Neutrophil (primary cell): ENCODE measurements at regions not wholly inside any gene's neighbourhood (a gene's known extent, or its start where the extent isn't known, plus 50 kb on each side); places are given as distances from the start of the nearest gene placed in this dataset.
"Not testable (repeated sequence)": the region's sequence is repeated elsewhere in the genome, so short reads cannot be mapped to it uniquely, and the experiment has no call there.

Experiments used
- H3K27ac ChIP-seq: fragments of 200-600 bp; sonication (generic); 2 replicates; pipeline ENCODE4 v1.5.1; 2016; ENCODE audit warnings: mild to moderate bottlenecking, moderate library complexity
- H3K27me3 ChIP-seq: fragments of 200-600 bp; sonication (generic); 2 replicates; pipeline ENCODE4 v1.6.0; 2016; ENCODE audit warnings: mild to moderate bottlenecking
- H3K36me3 ChIP-seq: fragments of 200-600 bp; sonication (generic); 2 replicates; pipeline ENCODE4 v1.5.1; 2017
- H3K4me1 ChIP-seq, 2 experiments: fragments of 200-600 bp in 1 of 2; sonication (generic) in 1 of 2; 1 replicate in 1 of 2; 2 replicates in 1 of 2; pipeline versions ENCODE4 v1.5.1 to v1.6.1; 2013 to 2016; ENCODE audit warnings: low read depth in 1 of 2, low read length in 1 of 2, mild to moderate bottlenecking in 1 of 2, moderate library complexity in 1 of 2; ENCODE audit not compliant: control insufficient read depth in 1 of 2, insufficient read depth in 1 of 2
- H3K4me3 ChIP-seq, 2 experiments: fragments of 200-600 bp in 1 of 2; sonication (generic) in 1 of 2; 1 replicate in 1 of 2; 2 replicates in 1 of 2; pipeline ENCODE4 v1.5.1; 2013 to 2016; ENCODE audit warnings: low read depth in 1 of 2, low read length in 1 of 2, mild to moderate bottlenecking in 1 of 2, moderate library complexity in 1 of 2
- H3K9me3 ChIP-seq: fragments of 200-600 bp; sonication (generic); 2 replicates; pipeline ENCODE4 v1.5.1; 2016
- CTCF ChIP-seq: fragments of 200-600 bp; sonication (generic); IDR thresholded peaks from 2 replicates; pipeline ENCODE4 v1.5.1; 2016; ENCODE audit warnings: antibody characterized with exemption

GRCh38 chr13:89518289-89519077 is 1829.0 kb upstream of the MIR17HG start:
- H3K27me3 ChIP-seq, result no peaks in the 10 kb centered on the region
- no peaks in the 10 kb centered on the region for H3K9me3 ChIP-seq
- no peaks in the 10 kb centered on the region for H3K36me3 ChIP-seq
- H3K4me1 ChIP-seq, result no peaks in the 10 kb centered on the region
- H3K4me3 ChIP-seq, result no peak overlapping the region
- no peak overlapping the region for H3K27ac ChIP-seq
- no peak for TF ChIP-seq CTCF

- no peaks in the 10 kb centered on the region for H3K4me1 ChIP-seq
- H3K27ac ChIP-seq, result no peak overlapping the region
- TF ChIP-seq CTCF, result no peak
- no peaks in the 10 kb centered on the region for H3K36me3 ChIP-seq
- H3K9me3 ChIP-seq, result no peaks in the 10 kb centered on the region
- no peak overlapping the region for H3K4me3 ChIP-seq
- no peaks in the 10 kb centered on the region for H3K27me3 ChIP-seq
Measured at GRCh38 chr13:89520468-89520867, 1827.0 kb upstream of the MIR17HG start.

- H3K27me3 ChIP-seq, result not testable (repeated sequence)
Measured at GRCh38 chr13:89521672-89522071, 1825.8 kb upstream of the MIR17HG start.

GRCh38 chr13:89541091-89542030 is 1806.1 kb upstream of the MIR17HG start:
- Histone ChIP-seq H3K36me3 (no peaks in the 10 kb centered on the region), H3K4me3 (no peak overlapping the region), H3K27me3 (no peaks in the 10 kb centered on the region), H3K27ac (no peak overlapping the region), H3K9me3 (no peaks in the 10 kb centered on the region), H3K4me1 (no peaks in the 10 kb centered on the region)
- no peak for TF ChIP-seq CTCF

More at GRCh38 chr13:89521672-89522071, 1825.8 kb upstream of the MIR17HG start:
- not testable (repeated sequence) for H3K4me3 ChIP-seq, H3K36me3 ChIP-seq, H3K9me3 ChIP-seq, H3K27ac ChIP-seq, H3K4me1 ChIP-seq

GRCh38 chr13:89550938-89551337 is 1796.5 kb upstream of the MIR17HG start:
- no peaks in the 10 kb centered on the region for H3K4me1 ChIP-seq
- H3K4me3 ChIP-seq, result no peak overlapping the region
- TF ChIP-seq CTCF, result no peak
- H3K27ac ChIP-seq, result no peak overlapping the region
- no peaks in the 10 kb centered on the region for H3K36me3 ChIP-seq
- H3K27me3 ChIP-seq, result no peaks in the 10 kb centered on the region
- H3K9me3 ChIP-seq, result no peaks in the 10 kb centered on the region

GRCh38 chr13:89554801-89555200 is 1792.7 kb upstream of the MIR17HG start:
- Histone ChIP-seq H3K9me3 (peaks cover 5% of the 10 kb centered on the region), H3K36me3 (no peaks in the 10 kb centered on the region), H3K4me3 (no peak overlapping the region), H3K27me3 (no peaks in the 10 kb centered on the region), H3K4me1 (no peaks in the 10 kb centered on the region), H3K27ac (no peak overlapping the region)
- no peak for TF ChIP-seq CTCF
